GM19395 (cell line): ENCODE measurements at regions not wholly inside any gene's neighbourhood (a gene's known extent, or its start where the extent isn't known, plus 50 kb on each side); places are given as distances from the start of the nearest gene placed in this dataset.
A peak's percentile ranks its signal among the peaks of the same experiment; 100 is the strongest.
"Not testable (repeated sequence)": the region's sequence is repeated elsewhere in the genome, so short reads cannot be mapped to it uniquely, and the experiment has no call there.

Experiments used
- ATAC-seq: cut with Tn5 transposase; IDR thresholded peaks from one replicate; pipeline ENCODE4 v1.9.1; 2021; ENCODE audit warnings: mild to moderate bottlenecking, moderate library complexity; ENCODE audit not compliant: unreplicated experiment

DNA sequence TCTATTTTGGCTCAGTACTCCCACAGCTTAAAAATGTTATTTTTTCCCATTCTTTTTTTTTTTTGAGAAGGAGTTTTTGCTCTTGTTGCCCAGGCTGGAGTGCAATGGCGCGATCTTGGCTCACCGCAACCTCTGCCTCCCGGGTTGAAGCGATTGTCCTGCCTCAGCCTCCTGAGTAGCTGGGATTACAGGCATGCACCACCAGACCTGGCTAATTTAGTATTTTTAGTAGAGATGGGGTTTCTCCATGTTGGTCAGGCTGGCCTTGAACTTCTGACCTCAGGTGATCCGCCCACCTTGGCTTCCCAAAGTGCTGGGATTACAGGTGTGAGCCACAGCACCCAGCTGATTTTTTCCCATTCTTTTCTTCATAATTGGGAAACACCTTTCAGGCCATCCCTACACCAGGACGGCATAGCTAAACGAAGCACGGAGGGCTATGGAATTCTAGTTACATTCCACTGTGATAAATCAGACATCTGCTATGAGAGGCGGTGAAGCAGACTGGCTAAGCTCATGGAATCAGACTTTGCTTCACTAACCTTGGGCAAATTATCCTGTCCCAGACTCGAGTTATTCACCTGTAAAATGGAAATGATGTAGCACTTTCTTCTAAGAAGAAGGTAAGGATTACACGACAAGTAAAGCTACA, 68.7 kb upstream of the ZFAND5 start:
- not testable (repeated sequence) for ATAC-seq

DNA sequence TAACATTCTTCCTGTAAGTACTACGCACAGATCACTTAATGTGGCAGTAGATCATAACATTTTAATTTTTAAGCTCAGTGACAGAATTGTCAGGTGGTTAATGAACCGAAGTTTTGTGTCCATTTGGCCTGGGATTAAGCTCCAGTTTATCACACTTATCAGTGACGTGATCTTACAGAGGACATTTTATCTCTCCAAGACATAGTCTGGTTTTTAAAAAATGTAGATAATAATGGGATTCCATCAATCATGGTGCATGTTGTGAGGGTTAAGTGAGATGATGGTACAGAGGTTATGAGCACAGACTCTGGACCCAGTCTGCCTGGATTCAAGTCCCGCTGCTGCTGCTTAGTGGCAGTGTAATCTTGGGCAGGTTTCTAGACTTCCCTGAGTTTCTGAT, 66.0 kb upstream of the ZFAND5 start:
- no peak for ATAC-seq

DNA sequence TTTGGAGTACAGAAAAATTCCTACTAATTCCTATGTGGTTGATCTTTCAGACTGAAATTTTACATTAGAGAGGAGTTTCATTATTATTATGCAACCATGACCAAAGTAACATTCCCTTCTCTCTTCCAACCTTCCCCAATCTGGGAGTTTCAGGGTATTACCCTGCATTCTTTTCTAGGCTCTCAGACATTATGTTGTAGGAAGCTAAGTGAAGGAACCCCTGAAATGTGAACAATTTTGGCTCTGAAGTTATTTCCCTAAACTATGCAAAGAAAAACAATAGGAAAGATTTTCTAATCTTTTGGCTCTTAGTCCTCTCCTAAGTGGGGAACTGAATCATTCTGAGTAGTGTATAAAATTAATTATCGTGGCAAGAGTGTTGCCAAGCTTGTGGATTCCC, 63.3 kb upstream of the ZFAND5 start:
- no peak for ATAC-seq

DNA sequence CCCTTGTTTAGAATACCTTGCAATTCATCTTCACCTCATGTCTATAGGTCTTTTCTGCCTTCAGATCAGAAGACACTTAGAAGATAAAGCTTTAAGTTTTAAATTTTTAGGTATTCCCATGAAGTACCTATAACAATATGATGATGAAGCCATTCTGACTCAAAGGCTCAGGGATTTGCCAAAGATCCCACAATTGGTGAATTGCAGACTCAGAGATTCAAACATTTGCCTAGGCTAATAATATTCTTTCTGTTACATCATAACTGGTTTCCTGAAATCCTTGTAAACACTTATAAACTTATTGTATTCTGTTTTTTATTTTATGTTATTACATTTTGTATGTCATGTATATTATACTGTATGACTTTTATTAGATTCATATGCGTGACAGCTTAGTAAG, 62.8 kb upstream of the ZFAND5 start:
- ATAC-seq, result no peak

DNA sequence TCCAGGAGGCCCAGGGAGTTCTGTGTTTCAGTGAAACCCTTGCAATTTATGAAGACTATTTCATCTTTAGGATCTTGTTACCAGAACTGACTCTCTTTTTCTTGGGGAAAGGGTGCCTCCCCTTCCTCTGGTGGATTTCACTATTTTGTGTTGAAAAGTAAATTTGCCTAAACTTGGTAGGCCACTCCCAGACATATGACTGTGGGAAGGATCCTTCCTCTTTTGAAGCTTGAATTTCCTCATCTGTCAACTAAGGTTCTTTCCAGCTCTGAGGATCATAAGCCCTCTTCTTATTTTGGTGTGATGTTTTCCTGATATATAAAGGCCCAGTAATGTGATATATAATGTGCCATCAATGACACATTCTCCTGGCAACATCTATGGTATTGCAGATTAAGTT, 59.1 kb upstream of the ZFAND5 start:
- no peak for ATAC-seq

GRCh38 chr9:72422214-72422613, 57.2 kb upstream of the ZFAND5 start:
- ATAC-seq, result no peak

DNA sequence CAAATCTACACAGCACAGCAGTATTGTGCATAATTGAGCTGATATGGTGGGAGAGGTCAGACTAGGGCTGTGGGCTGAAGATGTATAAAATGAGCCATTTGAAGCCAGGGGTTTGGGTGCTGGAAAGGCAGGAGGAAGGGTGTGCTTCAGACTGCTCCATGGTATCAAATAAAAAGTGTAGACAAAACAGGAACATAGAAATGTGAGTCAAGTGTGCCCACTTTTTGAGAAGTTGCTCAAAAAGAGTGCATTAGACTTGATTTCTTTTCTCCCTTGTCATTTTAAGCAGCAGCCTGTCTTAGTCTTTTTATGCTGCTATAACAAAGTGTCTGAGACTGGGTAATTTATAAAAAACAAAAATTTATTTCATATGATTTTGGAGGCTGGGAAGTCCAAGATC, 55.8 kb upstream of the ZFAND5 start:
- no peak for ATAC-seq

GRCh38 chr9:72415948-72416347, 50.9 kb upstream of the ZFAND5 start:
- ATAC-seq, result no peak

- peak; percentile 60 for ATAC-seq
These were observed 50.2 kb upstream of the ZFAND5 start for GRCh38 chr9:72415163-72415562.
